GM12873 (cell line): ENCODE measurements at regions not wholly inside any gene's neighbourhood (a gene's known extent, or its start where the extent isn't known, plus 50 kb on each side); places are given as distances from the start of the nearest gene placed in this dataset.

Experiments
- CTCF ChIP-seq: IDR thresholded peaks from 2 replicates; pipeline ENCODE4 v1.5.1; 2012; ENCODE audit warnings: low read depth, mild to moderate bottlenecking, moderate library complexity, low read length, control low read depth; ENCODE audit not compliant: insufficient read depth; ENCODE audit errors: missing control alignments

- TF ChIP-seq CTCF: no peak
Measured at GRCh38 chr11:133738624-133739023, 106.7 kb downstream of the SPATA19 start.

GRCh38 chr11:133733631-133734030 is 111.7 kb downstream of the SPATA19 start:
- no peak for TF ChIP-seq CTCF

GRCh38 chr11:133732109-133732674 is 113.1 kb downstream of the SPATA19 start:
- no peak for TF ChIP-seq CTCF

- no peak for TF ChIP-seq CTCF
Measured at GRCh38 chr11:133727774-133728173, 117.5 kb downstream of the SPATA19 start.

- no peak for TF ChIP-seq CTCF
Measured at GRCh38 chr11:133726542-133726941, 118.8 kb downstream of the SPATA19 start.

- no peak for TF ChIP-seq CTCF
Measured at GRCh38 chr11:133724116-133724515, 121.2 kb downstream of the SPATA19 start.

- no peak for TF ChIP-seq CTCF
Measured at GRCh38 chr11:133723056-133723455, 122.3 kb downstream of the SPATA19 start.

- no peak for TF ChIP-seq CTCF
Measured at GRCh38 chr11:133720951-133721350, 124.4 kb downstream of the SPATA19 start.
